Type B pancreatic cell (in vitro differentiated cells): ENCODE measurements at regions not wholly inside any gene's neighbourhood (a gene's known extent, or its start where the extent isn't known, plus 50 kb on each side); places are given as distances from the start of the nearest gene placed in this dataset.

ENCODE experiments used
- DNase-seq: peaks from one replicate; pipeline ENCODE4 v3.0.0; 2021; ENCODE audit warnings: mixed read lengths; ENCODE audit not compliant: unreplicated experiment; ENCODE audit errors: extremely low spot score
- H3K27ac Mint-ChIP-seq: 2 replicates; pipeline ENCODE4 v1.8.0; 2021; ENCODE audit warnings: mild to moderate bottlenecking, mixed read lengths
- H3K27me3 Mint-ChIP-seq: 2 replicates; pipeline ENCODE4 v1.8.0; 2021; ENCODE audit warnings: mixed read lengths
- H3K36me3 Mint-ChIP-seq: 2 replicates; pipeline ENCODE4 v1.8.0; 2021; ENCODE audit warnings: mixed read lengths
- H3K4me1 Mint-ChIP-seq: one replicate; pipeline ENCODE4 v1.8.0; 2021; ENCODE audit warnings: mixed read lengths; ENCODE audit not compliant: unreplicated experiment
- H3K4me3 Mint-ChIP-seq: 2 replicates; pipeline ENCODE4 v1.8.0; 2021; ENCODE audit warnings: mild to moderate bottlenecking, mixed read lengths
- H3K9me3 Mint-ChIP-seq: 2 replicates; pipeline ENCODE4 v1.8.0; 2021; ENCODE audit warnings: mixed read lengths
- TF ChIP-seq, protein P1 (sequence below): fragments of 200-600 bp; sonication (generic); conservative IDR thresholded peaks from 2 replicates; pipeline ENCODE4 v1.5.0; 2021; ENCODE audit warnings: antibody characterized with exemption, mild to moderate bottlenecking

GRCh38 chr4:4672402-4672801 is 130.6 kb upstream of the STX18 start:
- H3K36me3 Mint-ChIP-seq, result peaks cover 9% of the 10 kb centered on the region
- TF ChIP-seq, protein P1, sequence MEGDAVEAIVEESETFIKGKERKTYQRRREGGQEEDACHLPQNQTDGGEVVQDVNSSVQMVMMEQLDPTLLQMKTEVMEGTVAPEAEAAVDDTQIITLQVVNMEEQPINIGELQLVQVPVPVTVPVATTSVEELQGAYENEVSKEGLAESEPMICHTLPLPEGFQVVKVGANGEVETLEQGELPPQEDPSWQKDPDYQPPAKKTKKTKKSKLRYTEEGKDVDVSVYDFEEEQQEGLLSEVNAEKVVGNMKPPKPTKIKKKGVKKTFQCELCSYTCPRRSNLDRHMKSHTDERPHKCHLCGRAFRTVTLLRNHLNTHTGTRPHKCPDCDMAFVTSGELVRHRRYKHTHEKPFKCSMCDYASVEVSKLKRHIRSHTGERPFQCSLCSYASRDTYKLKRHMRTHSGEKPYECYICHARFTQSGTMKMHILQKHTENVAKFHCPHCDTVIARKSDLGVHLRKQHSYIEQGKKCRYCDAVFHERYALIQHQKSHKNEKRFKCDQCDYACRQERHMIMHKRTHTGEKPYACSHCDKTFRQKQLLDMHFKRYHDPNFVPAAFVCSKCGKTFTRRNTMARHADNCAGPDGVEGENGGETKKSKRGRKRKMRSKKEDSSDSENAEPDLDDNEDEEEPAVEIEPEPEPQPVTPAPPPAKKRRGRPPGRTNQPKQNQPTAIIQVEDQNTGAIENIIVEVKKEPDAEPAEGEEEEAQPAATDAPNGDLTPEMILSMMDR, result no peak
- H3K4me1 Mint-ChIP-seq, result peaks cover 46% of the 10 kb centered on the region
- peaks cover 4% of the 10 kb centered on the region for H3K9me3 Mint-ChIP-seq
- H3K27me3 Mint-ChIP-seq, result peaks cover 14% of the 10 kb centered on the region
- no peak overlapping the region for H3K4me3 Mint-ChIP-seq
- H3K27ac Mint-ChIP-seq, result no peak overlapping the region
- no peak for DNase-seq

- no peak for DNase-seq
- Mint-ChIP-seq H3K36me3 (peaks cover 9% of the 10 kb centered on the region), H3K27ac (no peak overlapping the region), H3K4me1 (peaks cover 47% of the 10 kb centered on the region), H3K9me3 (peaks cover 4% of the 10 kb centered on the region), H3K27me3 (peaks cover 13% of the 10 kb centered on the region), H3K4me3 (no peak overlapping the region)
- TF ChIP-seq, protein P1, result no peak
These were observed 130.0 kb upstream of the STX18 start for GRCh38 chr4:4671774-4672349.

- Mint-ChIP-seq H3K4me1 (peaks cover 51% of the 10 kb centered on the region), H3K36me3 (peaks cover 9% of the 10 kb centered on the region), H3K4me3 (no peak overlapping the region), H3K27ac (no peak overlapping the region), H3K9me3 (peaks cover 4% of the 10 kb centered on the region), H3K27me3 (peaks cover 15% of the 10 kb centered on the region)
- DNase-seq, result no peak
- TF ChIP-seq, protein P1, result no peak
These were observed 129.0 kb upstream of the STX18 start for GRCh38 chr4:4670869-4671268.

DNA sequence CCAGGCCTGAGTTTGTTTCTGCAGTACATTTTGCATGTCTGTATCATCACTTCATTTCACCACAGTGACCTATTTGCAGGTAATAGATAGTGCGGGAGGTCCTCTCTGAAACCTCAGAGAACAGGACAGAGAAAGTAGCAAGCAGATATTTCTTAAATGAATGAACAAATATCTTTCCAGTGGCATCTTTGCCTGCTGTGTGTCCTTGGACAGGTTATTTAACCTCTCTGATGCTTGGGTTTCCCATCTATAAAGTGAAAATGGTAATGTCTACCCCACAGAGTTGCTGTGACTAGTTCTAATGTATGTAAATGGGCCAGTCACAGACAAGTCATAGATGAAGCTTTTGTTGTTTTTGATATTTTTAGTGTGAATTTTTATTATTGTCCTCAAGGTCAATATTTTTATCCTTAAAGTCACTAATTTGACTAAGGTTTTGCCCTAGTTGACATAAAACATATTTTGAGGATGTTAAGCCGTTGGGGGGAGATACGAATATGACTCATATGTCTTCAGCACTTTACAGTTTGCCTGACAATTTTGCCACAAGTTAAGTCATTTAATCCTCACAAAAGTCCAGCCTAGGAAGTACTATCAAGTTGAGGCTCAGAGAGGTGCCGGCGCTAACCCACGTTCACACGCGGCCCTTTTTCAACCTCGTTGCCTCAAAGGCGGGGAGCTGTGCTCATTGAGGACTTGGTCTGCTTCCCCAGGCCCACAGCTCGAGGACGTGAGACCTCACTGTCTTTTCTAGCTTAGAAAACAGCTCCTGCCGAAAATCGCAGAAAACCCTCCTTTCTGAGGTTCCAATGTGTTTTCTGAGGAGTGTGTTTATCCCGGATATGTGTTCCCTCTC is 126.7 kb upstream of the STX18 start:
- Mint-ChIP-seq H3K36me3 (peaks cover 8% of the 10 kb centered on the region), H3K4me3 (no peak overlapping the region), H3K27me3 (peaks cover 13% of the 10 kb centered on the region), H3K27ac (no peak overlapping the region), H3K9me3 (peaks cover 4% of the 10 kb centered on the region), H3K4me1 (peaks cover 49% of the 10 kb centered on the region)
- no peak for DNase-seq
- TF ChIP-seq, protein P1, result no peak

DNA sequence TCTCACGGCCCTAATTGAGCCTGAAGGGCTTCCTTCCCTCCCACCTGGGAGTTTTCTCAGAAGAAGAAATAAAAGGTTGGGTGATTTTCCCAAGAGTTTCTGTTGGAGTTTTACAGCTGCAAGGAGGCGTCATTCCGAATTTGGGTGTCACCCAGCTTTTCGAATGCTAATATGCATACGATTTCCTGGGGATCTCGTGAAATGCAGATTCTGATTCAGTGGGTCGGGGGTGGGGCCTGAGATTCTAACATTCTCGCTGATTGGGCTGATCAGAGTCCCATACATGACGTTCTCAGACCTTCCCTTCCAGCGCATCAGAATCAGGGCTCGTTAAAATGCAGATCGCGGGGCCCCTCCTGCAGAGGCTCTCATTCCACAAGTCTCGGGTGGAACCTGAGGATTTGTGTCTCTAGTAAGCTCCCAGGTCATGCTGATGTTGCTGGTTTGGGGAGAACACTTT is 125.8 kb upstream of the STX18 start:
- Mint-ChIP-seq H3K27me3 (peaks cover 9% of the 10 kb centered on the region), H3K27ac (no peak overlapping the region), H3K4me1 (peaks cover 42% of the 10 kb centered on the region), H3K9me3 (no peaks in the 10 kb centered on the region), H3K36me3 (peaks cover 4% of the 10 kb centered on the region), H3K4me3 (peak overlapping the region; percentile 40)
- TF ChIP-seq, protein P1, result no peak
- no peak for DNase-seq
